ENCODE measurements at regions not wholly inside any gene's neighbourhood (a gene's known extent, or its start where the extent isn't known, plus 50 kb on each side); places are given as distances from the start of the nearest gene placed in this dataset.

- no peak for DNase-seq
Measured at GRCh38 chr3:117454254-117454653, 744.7 kb downstream of the TUSC7 start.

- no peak for DNase-seq
Measured at GRCh38 chr3:117454908-117455307, 745.3 kb downstream of the TUSC7 start.

GRCh38 chr3:117455782-117456181, 746.2 kb downstream of the TUSC7 start:
- DNase-seq = no peak

DNA sequence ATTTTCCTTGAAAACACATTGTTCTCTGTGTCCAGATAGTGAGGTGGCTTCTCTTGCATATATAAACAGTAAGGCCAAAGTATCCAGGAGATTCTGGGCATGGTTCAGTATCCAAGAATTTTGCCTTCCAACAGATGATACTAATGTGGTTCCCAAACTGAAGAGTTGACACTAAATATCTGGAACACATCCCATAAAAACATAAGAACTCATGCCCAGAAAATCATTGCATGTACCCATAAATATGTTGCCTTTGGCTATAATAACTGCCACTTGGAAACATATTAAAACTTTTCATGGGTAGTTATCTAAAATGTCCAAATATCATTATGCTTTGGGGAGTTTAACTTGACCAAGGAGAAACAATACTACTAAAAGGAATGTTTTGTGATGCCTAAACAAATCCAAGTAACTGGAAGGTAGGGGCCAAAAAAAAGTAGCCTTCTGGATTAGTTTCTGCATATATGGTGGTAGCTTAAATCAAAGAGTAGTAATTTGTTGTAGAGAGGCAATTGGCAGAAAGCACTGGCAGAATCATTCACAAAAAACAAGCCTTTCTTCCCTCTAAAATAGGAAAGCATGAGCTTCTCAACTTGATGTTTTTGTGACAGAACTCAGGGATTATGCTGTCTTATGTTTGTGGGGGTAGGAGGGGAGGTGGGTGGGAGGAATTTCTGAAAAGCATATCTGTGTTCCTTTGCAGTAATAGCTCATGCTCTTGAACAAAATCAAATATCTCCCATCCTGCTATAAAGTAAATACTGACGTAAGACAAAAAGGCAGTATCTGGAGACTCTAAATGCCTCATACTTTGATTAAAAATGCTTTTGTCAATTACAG, 753.9 kb downstream of the TUSC7 start:
- DNase-seq = peak in 1 of 56 donors; percentile 23

DNA sequence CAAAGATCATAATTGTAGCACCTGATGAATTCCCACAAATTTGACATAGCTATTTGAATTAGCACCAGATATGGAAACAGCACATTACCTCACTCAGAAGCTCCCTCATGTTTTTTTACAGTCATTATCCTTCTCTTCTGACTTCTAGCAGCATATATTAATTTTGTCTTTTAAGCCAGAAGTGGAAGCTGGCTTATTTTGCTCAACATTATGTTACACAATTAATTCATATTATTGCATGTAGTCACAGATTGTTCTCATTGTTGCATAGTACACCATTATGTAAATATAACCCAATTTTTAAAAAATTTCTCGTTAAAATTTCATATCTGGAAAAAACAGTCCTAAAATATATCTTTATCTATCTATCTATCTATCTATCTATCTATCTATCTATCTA, 762.3 kb downstream of the TUSC7 start:
- DNase-seq = no peak

GRCh38 chr3:117473981-117474538, 764.5 kb downstream of the TUSC7 start:
- no peak for DNase-seq

GRCh38 chr3:117476572-117476971, 767.0 kb downstream of the TUSC7 start:
- DNase-seq = no peak

GRCh38 chr3:117477214-117477755, 767.7 kb downstream of the TUSC7 start:
- no peak for DNase-seq

- no peak for DNase-seq
Measured at GRCh38 chr3:117479095-117479494, 769.5 kb downstream of the TUSC7 start.

GRCh38 chr3:117480525-117480924, 770.9 kb downstream of the TUSC7 start:
- DNase-seq = peak in 9 of 56 donors; percentile 0 to 28 (median 3)

GRCh38 chr3:117480972-117481371, 771.4 kb downstream of the TUSC7 start:
- DNase-seq = no peak

DNA sequence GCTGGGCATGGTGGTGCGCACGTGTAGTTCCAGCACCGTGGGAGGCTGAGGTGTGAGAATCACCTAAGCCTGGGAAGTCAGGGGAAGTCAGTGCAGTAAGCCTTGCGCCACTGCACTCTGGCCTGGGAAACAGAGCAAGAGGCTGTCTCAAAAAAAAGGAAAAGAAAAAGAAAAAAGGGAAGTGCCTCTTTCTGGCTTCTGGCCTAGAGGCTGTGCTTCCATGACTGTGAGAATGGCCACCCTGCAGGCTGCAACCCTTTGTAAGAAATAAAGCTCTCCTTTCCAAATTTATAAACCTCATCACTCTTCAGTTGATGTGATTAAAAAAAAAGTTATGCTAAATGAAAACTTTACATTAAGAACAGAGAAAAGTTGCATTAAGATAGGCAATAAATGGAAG, 774.3 kb downstream of the TUSC7 start:
- no peak for DNase-seq

- DNase-seq = no peak
Measured at GRCh38 chr3:117485841-117486240, 776.3 kb downstream of the TUSC7 start.

DNA sequence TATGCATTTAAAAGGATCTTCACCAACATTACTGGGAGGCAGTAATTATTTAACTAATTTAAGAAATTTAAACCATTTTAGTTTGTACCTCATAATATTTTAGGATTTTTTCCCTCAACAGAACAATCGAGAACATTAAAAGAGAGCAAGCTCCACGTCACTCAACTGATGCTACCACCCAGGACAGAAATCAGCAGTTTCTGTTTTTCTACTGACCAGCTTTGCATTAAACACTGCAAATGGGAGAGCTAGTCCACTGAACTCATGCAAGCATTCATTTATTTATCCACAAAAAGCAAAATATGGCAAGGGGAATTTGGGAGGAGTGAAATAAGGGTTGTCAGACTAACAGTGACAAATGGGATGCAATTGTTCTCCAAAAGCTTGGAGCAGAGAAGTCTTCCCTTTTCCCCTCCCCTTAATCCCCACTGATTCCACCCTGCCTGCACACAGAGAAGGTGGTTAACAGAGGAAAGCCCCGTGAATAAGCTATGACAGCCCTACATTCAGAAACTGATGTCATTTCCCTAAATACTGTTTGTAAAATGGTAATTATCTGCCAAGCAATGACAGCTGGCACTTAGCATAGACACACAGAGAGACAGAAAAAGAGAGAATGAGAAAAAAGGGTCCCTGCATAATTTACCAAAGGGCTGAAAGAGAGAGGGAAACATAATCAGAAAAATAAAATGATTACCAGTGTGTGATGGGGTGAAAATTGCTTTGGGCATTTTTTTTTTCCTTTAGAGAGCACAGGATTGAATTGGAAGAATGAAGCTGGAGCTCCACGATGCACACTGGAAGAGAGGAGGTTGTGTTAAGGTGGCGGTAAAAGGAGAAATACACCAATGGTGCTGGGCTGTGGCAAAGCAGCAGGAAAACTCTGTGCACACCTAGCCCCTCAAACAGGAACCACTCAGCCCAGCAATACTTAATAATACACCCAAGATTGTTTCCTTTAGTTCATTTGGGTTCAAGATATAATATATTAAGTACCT, 777.4 kb downstream of the TUSC7 start:
- DNase-seq = no peak

- DNase-seq = no peak
Measured at GRCh38 chr3:117488983-117489382, 779.4 kb downstream of the TUSC7 start.

- no peak for DNase-seq
Measured at GRCh38 chr3:117489663-117490079, 780.1 kb downstream of the TUSC7 start.

GRCh38 chr3:117490716-117491115, 781.1 kb downstream of the TUSC7 start:
- no peak for DNase-seq

- no peak for DNase-seq
Measured at GRCh38 chr3:117495620-117496019, 786.0 kb downstream of the TUSC7 start.

GRCh38 chr3:117499189-117499870, 789.8 kb downstream of the TUSC7 start:
- no peak for DNase-seq

- no peak for DNase-seq
Measured at GRCh38 chr3:117507958-117508357, 798.4 kb downstream of the TUSC7 start.

GRCh38 chr3:117509858-117510257, 800.3 kb downstream of the TUSC7 start:
- DNase-seq = no peak
